Astrocyte (in vitro differentiated cells and primary cell): ENCODE measurements at regions not wholly inside any gene's neighbourhood (a gene's known extent, or its start where the extent isn't known, plus 50 kb on each side); places are given as distances from the start of the nearest gene placed in this dataset.

Experiments
- DNase-seq: peaks from one replicate; pipeline ENCODE4 v3.0.0-alpha.2; 2010; ENCODE audit warnings: low read depth
- FAIRE-seq: peaks from 2 replicates; lab custom pipeline; 2011; peaks lifted over from hg19 to GRCh38; lab: Jason Lieb, UNC
- H2AFZ ChIP-seq: 2 replicates; pipeline ENCODE4 v1.6.0; 2012; ENCODE audit warnings: low read depth, low read length, inconsistent platforms
- H3K27ac ChIP-seq: 2 replicates; pipeline ENCODE4 v1.5.1; 2011; ENCODE audit warnings: low read depth, low read length, inconsistent platforms
- H3K27me3 ChIP-seq: 2 replicates; pipeline ENCODE4 v1.6.0; 2011; ENCODE audit warnings: low read length, inconsistent platforms; ENCODE audit not compliant: insufficient read depth
- H3K36me3 ChIP-seq: 2 replicates; pipeline ENCODE4 v1.5.1; 2011; ENCODE audit warnings: low read length, inconsistent platforms; ENCODE audit not compliant: insufficient read depth
- H3K4me1 ChIP-seq: 2 replicates; pipeline ENCODE4 v1.5.1; 2011; ENCODE audit warnings: low read length, inconsistent platforms; ENCODE audit not compliant: insufficient read depth
- H3K4me2 ChIP-seq: 2 replicates; pipeline ENCODE4 v1.6.0; 2012; ENCODE audit warnings: low read length, inconsistent platforms
- H3K4me3 ChIP-seq: 2 replicates; pipeline ENCODE4 v1.5.1; 2011; ENCODE audit warnings: low read depth, mild to moderate bottlenecking, low read length, inconsistent platforms; ENCODE audit not compliant: insufficient read depth
- H3K79me2 ChIP-seq: 2 replicates; pipeline ENCODE4 v1.6.0; 2012; ENCODE audit warnings: mild to moderate bottlenecking, low read length, inconsistent platforms; ENCODE audit not compliant: insufficient read depth
- H3K9ac ChIP-seq: 2 replicates; pipeline ENCODE4 v1.6.0; 2012; ENCODE audit warnings: mild to moderate bottlenecking, low read length, inconsistent platforms
- H3K9me3 ChIP-seq: 2 replicates; pipeline ENCODE4 v1.5.1; 2012; ENCODE audit warnings: low read depth, mild to moderate bottlenecking, low read length, inconsistent platforms; ENCODE audit not compliant: insufficient read depth
- H4K20me1 ChIP-seq: 2 replicates; pipeline ENCODE4 v1.6.0; 2012; ENCODE audit warnings: low read length, inconsistent platforms; ENCODE audit not compliant: insufficient read depth
- H3K27ac Mint-ChIP-seq: one replicate; pipeline ENCODE4 v1.8.0; 2021; ENCODE audit warnings: mild to moderate bottlenecking, mixed read lengths; ENCODE audit not compliant: unreplicated experiment
- H3K27me3 Mint-ChIP-seq: one replicate; pipeline ENCODE4 v1.8.0; 2021; ENCODE audit warnings: low read depth, mixed read lengths; ENCODE audit not compliant: unreplicated experiment
- H3K36me3 Mint-ChIP-seq: one replicate; pipeline ENCODE4 v1.8.0; 2021; ENCODE audit warnings: low read depth, mixed read lengths; ENCODE audit not compliant: unreplicated experiment
- H3K4me1 Mint-ChIP-seq: one replicate; pipeline ENCODE4 v1.8.0; 2021; ENCODE audit warnings: low read depth, mixed read lengths; ENCODE audit not compliant: unreplicated experiment
- H3K4me3 Mint-ChIP-seq: one replicate; pipeline ENCODE4 v1.8.0; 2021; ENCODE audit warnings: mild to moderate bottlenecking, moderate library complexity, mixed read lengths; ENCODE audit not compliant: unreplicated experiment
- H3K9me3 Mint-ChIP-seq: one replicate; pipeline ENCODE4 v1.8.0; 2021; ENCODE audit warnings: mild to moderate bottlenecking, mixed read lengths; ENCODE audit not compliant: unreplicated experiment
- EZH2 ChIP-seq: IDR thresholded peaks from 2 replicates; pipeline ENCODE4 v1.6.1; 2012; ENCODE audit warnings: mild to moderate bottlenecking, low read length, inconsistent platforms; ENCODE audit not compliant: insufficient read depth
- TF ChIP-seq, protein P1 (sequence below): IDR thresholded peaks from 2 replicates; pipeline ENCODE4 v1.5.1; 2011; ENCODE audit warnings: low read depth, mild to moderate bottlenecking, inconsistent platforms, low read length, moderate library complexity; ENCODE audit not compliant: insufficient read depth

DNA sequence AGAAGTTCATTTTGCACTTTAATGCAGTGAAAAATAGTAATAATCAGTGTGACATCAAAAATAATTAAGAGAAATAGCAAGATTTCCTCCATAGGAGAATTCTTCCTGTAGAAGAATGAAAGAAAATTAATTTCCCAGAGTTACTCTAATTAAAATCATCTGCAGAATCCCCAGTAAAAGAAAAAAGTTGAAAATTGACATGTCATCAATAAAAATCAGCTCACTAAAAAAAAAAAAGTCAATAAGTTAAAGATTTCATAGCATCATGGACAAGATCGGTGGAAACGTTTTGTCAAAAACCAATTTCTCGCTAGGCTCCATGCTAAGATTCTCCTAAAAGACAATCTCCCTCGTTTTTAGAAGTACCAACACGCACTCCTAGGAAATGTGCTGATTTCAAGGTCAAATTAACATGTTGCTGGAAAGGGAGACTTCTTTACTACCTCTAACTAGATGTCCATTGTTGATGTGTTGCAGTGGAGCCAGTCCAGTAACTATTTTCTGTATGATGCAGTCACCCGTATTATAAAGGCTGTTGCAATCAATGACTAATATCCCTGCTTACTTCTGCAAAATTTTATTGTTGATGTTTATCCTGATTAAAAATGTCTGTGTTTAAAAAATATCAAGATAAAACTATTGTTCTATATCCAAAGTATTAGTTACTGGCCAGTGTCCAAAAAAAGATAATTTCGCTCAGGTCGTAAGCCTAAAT lies 591.9 kb upstream of the MGMT start:
- Histone ChIP-seq H2AFZ (no peak overlapping the region), H3K36me3 (no peaks in the 10 kb centered on the region), H3K4me1 (no peaks in the 10 kb centered on the region), H3K4me2 (no peak overlapping the region), H4K20me1 (no peaks in the 10 kb centered on the region), H3K27ac (no peak overlapping the region), H3K9me3 (no peaks in the 10 kb centered on the region), H3K9ac (no peak overlapping the region), H3K79me2 (no peaks in the 10 kb centered on the region), H3K4me3 (no peak overlapping the region), H3K27me3 (no peaks in the 10 kb centered on the region)
- Mint-ChIP-seq H3K4me3 (no peak overlapping the region), H3K27me3 (peaks cover 5% of the 10 kb centered on the region), H3K4me1 (peaks cover 10% of the 10 kb centered on the region), H3K9me3 (peaks cover 2% of the 10 kb centered on the region), H3K36me3 (no peaks in the 10 kb centered on the region), H3K27ac (no peak overlapping the region)
- DNase-seq (no peak), FAIRE-seq (no peak)
- TF ChIP-seq, protein P1, sequence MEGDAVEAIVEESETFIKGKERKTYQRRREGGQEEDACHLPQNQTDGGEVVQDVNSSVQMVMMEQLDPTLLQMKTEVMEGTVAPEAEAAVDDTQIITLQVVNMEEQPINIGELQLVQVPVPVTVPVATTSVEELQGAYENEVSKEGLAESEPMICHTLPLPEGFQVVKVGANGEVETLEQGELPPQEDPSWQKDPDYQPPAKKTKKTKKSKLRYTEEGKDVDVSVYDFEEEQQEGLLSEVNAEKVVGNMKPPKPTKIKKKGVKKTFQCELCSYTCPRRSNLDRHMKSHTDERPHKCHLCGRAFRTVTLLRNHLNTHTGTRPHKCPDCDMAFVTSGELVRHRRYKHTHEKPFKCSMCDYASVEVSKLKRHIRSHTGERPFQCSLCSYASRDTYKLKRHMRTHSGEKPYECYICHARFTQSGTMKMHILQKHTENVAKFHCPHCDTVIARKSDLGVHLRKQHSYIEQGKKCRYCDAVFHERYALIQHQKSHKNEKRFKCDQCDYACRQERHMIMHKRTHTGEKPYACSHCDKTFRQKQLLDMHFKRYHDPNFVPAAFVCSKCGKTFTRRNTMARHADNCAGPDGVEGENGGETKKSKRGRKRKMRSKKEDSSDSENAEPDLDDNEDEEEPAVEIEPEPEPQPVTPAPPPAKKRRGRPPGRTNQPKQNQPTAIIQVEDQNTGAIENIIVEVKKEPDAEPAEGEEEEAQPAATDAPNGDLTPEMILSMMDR: no peak
- TF ChIP-seq EZH2: no peak

DNA sequence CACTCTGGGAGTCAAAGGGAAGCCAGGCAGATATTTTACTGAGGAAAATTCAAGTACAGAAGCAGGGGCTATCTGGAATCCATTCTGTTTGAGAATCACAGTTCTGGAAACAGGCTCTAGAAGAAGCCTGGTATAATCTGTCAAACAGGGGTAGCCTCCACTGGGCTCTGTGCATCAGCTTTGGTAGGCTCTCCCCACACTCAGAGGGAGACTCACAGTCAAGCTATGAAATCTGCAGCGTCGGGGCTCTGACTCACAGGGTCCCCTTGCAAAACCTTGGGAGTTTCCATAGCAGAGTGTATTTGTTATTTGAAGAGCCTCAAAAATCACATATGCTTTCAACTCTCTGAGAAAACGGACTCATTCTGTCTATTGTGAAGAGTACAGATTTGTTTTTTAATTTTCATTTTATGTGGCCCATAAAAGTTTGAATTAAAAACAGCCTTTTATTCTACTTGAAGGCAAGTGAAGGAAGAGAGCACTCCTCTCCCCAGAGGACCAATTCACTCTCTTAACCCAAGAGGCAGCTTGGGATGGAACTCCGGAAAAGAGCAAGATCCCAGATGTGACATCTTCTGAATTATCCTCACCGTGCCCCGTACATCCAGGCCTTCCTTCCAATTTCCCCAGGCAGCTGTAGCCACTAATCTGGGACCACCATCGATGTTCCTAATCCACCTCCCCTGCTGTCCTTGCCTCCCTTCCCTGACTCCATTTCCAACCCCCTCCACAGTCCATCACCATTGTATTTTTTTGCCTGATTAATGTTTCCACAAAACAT lies 590.9 kb upstream of the MGMT start:
- no peak overlapping the region for H3K27ac ChIP-seq
- H3K4me3 ChIP-seq: no peak overlapping the region
- no peak overlapping the region for H3K4me2 ChIP-seq
- TF ChIP-seq, protein P1: no peak
- TF ChIP-seq EZH2: no peak
- Mint-ChIP-seq H3K9me3 (no peaks in the 10 kb centered on the region), H3K4me3 (no peak overlapping the region), H3K27ac (peak overlapping the region; percentile 27), H3K4me1 (peaks cover 10% of the 10 kb centered on the region), H3K36me3 (no peaks in the 10 kb centered on the region), H3K27me3 (peaks cover 8% of the 10 kb centered on the region)
- no peaks in the 10 kb centered on the region for H3K79me2 ChIP-seq
- H3K9me3 ChIP-seq: peaks cover under 1% of the 10 kb centered on the region
- no peak overlapping the region for H3K9ac ChIP-seq
- no peak for DNase-seq
- H3K4me1 ChIP-seq: no peaks in the 10 kb centered on the region
- FAIRE-seq: no peak
- H3K27me3 ChIP-seq: no peaks in the 10 kb centered on the region
- no peaks in the 10 kb centered on the region for H4K20me1 ChIP-seq
- H3K36me3 ChIP-seq: no peaks in the 10 kb centered on the region
- H2AFZ ChIP-seq: no peak overlapping the region
